GM12891 (cell line): ENCODE measurements at regions not wholly inside any gene's neighbourhood (a gene's known extent, or its start where the extent isn't known, plus 50 kb on each side); places are given as distances from the start of the nearest gene placed in this dataset.

Experiments used
- PAX5 ChIP-seq: IDR thresholded peaks from 2 replicates; pipeline ENCODE4 v1.6.1; 2011; ENCODE audit warnings: low read length, moderate library complexity, mild to moderate bottlenecking; ENCODE audit not compliant: insufficient read depth, severe bottlenecking
- POLR2A ChIP-seq: IDR thresholded peaks from 2 replicates; pipeline ENCODE4 v1.6.1; 2011; ENCODE audit warnings: low read depth, low read length, control low read depth
- TAF1 ChIP-seq: IDR thresholded peaks from 2 replicates; pipeline ENCODE4 v1.6.1; 2011; ENCODE audit warnings: low read depth, low read length, control low read depth

DNA sequence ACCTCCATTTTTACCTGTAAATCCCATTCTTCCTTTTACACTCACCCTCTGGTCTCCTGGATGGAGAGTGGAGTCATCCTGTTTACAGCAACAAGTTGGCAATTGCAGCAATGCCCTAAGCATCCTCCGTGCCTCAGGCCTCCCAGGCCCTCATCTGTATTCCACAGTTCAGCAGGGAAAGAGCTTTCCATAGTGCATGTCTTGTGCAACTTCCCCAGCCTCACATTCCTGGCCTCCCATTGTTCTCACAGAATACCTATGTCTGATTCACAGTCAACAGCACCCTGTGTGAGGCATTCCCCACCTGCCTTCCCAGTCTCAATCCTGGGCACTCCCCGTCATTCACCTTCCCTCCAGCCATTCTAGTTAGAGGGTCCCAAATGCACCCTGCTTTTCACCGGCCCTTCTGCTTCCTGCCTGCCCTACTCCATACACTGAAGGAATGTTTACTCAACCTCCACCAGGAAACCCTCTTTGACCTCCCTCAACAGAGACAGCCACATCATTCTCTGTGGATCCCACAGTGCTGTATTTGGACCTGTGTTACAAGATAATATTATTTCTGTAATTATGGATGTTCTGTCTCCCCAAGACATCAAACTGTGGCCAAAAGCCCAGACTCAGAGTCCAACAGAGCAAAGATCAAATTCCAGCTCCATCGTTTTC lies 405.7 kb downstream of the BUD13 start:
- TF ChIP-seq POLR2A: no peak
- TF ChIP-seq PAX5: no peak
- TF ChIP-seq TAF1: no peak
